WTC11 (cell line): ENCODE measurements at regions not wholly inside any gene's neighbourhood (a gene's known extent, or its start where the extent isn't known, plus 50 kb on each side); places are given as distances from the start of the nearest gene placed in this dataset.

Source experiments
- CTCF ChIP-seq: fragments of 200-600 bp; IDR thresholded peaks from 2 replicates; pipeline ENCODE4 v1.8.0; 2022; ENCODE audit warnings: antibody characterized with exemption
- E2F1 ChIP-seq: sonication (generic); formaldehyde crosslinking; IDR thresholded peaks from 2 replicates; pipeline ENCODE4 v1.8.0; 2022; ENCODE audit warnings: mild to moderate bottlenecking, missing genetic modification reagents
- MXD4 ChIP-seq: fragments of 250-450 bp; sonication (Bioruptor Pico); IDR thresholded peaks from 2 replicates; pipeline ENCODE4 v1.8.0; 2021; ENCODE audit warnings: mild to moderate bottlenecking, moderate library complexity, borderline replicate concordance
- NFYB ChIP-seq: sonication (generic); formaldehyde crosslinking; conservative IDR thresholded peaks from 2 replicates; pipeline ENCODE4 v1.8.0; 2022; ENCODE audit warnings: low read depth, missing genetic modification reagents
- NR2C2 ChIP-seq: sonication (generic); formaldehyde crosslinking; IDR thresholded peaks from 2 replicates; pipeline ENCODE4 v1.8.0; 2022; ENCODE audit warnings: mild to moderate bottlenecking, missing genetic modification reagents
- PRDM15 ChIP-seq: sonication (generic); formaldehyde crosslinking; IDR thresholded peaks from 2 replicates; pipeline ENCODE4 v1.8.0; 2022; ENCODE audit warnings: missing genetic modification reagents
- SMAD3 ChIP-seq: sonication (generic); formaldehyde crosslinking; IDR thresholded peaks from 2 replicates; pipeline ENCODE4 v1.8.0; 2022; ENCODE audit warnings: missing genetic modification reagents, mild to moderate bottlenecking, borderline replicate concordance
- TEAD4 ChIP-seq: sonication (generic); formaldehyde crosslinking; IDR thresholded peaks from 2 replicates; pipeline ENCODE4 v1.8.0; 2022; ENCODE audit warnings: mild to moderate bottlenecking, missing genetic modification reagents
- TF ChIP-seq, protein P1 (sequence below): sonication (generic); formaldehyde crosslinking; conservative IDR thresholded peaks from 2 replicates; pipeline ENCODE4 v1.8.1; 2022; ENCODE audit warnings: mild to moderate bottlenecking, missing genetic modification reagents
- TF ChIP-seq, protein P2 (sequence below): sonication (generic); formaldehyde crosslinking; IDR thresholded peaks from 2 replicates; pipeline ENCODE4 v1.8.1; 2023; ENCODE audit warnings: mild to moderate bottlenecking, missing genetic modification reagents, moderate library complexity
- TF ChIP-seq, protein P3 (sequence below): sonication (generic); formaldehyde crosslinking; IDR thresholded peaks from 2 replicates; pipeline ENCODE4 v1.8.1; 2022; ENCODE audit warnings: low read depth, missing genetic modification reagents, borderline replicate concordance

- TF ChIP-seq NFYB (CRISPR knock-in tag) (no peak), SMAD3 (CRISPR knock-in tag) (no peak), CTCF (no peak), PRDM15 (CRISPR knock-in tag) (no peak), NR2C2 (no peak), E2F1 (CRISPR knock-in tag) (no peak), TEAD4 (CRISPR knock-in tag) (no peak), MXD4 (CRISPR knock-in tag) (no peak)
- TF ChIP-seq, protein P1, sequence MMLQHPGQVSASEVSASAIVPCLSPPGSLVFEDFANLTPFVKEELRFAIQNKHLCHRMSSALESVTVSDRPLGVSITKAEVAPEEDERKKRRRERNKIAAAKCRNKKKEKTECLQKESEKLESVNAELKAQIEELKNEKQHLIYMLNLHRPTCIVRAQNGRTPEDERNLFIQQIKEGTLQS (CRISPR knock-in tag), result no peak
- TF ChIP-seq, protein P2, sequence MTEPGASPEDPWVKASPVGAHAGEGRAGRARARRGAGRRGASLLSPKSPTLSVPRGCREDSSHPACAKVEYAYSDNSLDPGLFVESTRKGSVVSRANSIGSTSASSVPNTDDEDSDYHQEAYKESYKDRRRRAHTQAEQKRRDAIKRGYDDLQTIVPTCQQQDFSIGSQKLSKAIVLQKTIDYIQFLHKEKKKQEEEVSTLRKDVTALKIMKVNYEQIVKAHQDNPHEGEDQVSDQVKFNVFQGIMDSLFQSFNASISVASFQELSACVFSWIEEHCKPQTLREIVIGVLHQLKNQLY (CRISPR knock-in tag), result no peak
- TF ChIP-seq, protein P3, sequence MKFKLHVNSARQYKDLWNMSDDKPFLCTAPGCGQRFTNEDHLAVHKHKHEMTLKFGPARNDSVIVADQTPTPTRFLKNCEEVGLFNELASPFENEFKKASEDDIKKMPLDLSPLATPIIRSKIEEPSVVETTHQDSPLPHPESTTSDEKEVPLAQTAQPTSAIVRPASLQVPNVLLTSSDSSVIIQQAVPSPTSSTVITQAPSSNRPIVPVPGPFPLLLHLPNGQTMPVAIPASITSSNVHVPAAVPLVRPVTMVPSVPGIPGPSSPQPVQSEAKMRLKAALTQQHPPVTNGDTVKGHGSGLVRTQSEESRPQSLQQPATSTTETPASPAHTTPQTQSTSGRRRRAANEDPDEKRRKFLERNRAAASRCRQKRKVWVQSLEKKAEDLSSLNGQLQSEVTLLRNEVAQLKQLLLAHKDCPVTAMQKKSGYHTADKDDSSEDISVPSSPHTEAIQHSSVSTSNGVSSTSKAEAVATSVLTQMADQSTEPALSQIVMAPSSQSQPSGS (CRISPR knock-in tag), result no peak
Observed at GRCh38 chr3:31455524-31455923, 77.2 kb upstream of the STT3B start.
